ENCODE measurements at regions not wholly inside any gene's neighbourhood (a gene's known extent, or its start where the extent isn't known, plus 50 kb on each side); places are given as distances from the start of the nearest gene placed in this dataset.
"Not testable (repeated sequence)": the region's sequence is repeated elsewhere in the genome, so short reads cannot be mapped to it uniquely, and the experiment has no call there.

DNA sequence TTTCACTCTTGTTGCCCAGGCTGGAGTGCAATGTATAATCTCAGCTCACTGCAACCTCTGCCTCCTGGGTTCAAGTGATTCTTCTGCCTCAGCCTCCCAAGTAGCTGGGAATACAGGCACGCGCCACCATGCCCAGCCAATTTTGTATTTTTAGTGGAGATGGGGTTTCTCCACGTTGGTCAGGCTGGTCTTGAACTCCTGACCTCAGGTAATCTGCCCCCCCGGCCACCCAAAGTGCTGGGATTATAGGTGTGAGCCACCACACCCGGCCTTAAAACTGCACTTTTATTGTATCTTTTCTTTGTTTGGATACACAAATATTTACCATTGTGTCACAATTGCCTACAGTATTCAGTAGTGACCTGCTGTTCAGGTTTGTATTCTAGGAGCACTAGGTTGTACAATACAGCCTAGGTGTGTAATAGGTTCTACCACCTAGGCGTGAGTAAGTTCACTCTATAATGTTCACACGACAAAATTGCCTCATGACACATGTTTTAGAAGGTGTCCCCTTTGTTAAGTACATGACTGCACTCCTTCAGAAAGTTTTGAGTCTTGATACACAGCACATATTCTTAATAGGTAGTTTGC, 71.3 kb upstream of the SLC22A23 start:
- TF ChIP-seq, protein P1, sequence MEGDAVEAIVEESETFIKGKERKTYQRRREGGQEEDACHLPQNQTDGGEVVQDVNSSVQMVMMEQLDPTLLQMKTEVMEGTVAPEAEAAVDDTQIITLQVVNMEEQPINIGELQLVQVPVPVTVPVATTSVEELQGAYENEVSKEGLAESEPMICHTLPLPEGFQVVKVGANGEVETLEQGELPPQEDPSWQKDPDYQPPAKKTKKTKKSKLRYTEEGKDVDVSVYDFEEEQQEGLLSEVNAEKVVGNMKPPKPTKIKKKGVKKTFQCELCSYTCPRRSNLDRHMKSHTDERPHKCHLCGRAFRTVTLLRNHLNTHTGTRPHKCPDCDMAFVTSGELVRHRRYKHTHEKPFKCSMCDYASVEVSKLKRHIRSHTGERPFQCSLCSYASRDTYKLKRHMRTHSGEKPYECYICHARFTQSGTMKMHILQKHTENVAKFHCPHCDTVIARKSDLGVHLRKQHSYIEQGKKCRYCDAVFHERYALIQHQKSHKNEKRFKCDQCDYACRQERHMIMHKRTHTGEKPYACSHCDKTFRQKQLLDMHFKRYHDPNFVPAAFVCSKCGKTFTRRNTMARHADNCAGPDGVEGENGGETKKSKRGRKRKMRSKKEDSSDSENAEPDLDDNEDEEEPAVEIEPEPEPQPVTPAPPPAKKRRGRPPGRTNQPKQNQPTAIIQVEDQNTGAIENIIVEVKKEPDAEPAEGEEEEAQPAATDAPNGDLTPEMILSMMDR (IDR thresholded peaks at IDR 0.05) = not testable (repeated sequence)
- not testable (repeated sequence) for TF ChIP-seq POLR2A (IDR thresholded peaks at IDR 0.05)
